OCI-LY7 (cell line): ENCODE measurements at regions not wholly inside any gene's neighbourhood (a gene's known extent, or its start where the extent isn't known, plus 50 kb on each side); places are given as distances from the start of the nearest gene placed in this dataset.

Experiments used
- BruUV-seq: library from RNA; stranded (reverse); fragments of 400-500 nt; replicated peaks from 2 replicates; lab custom pipeline; 2021; lab: Mats Ljungman, UMichigan
- CTCF ChIA-PET: fragments of 300-600 bp; sonication (Branson Sonifier 250); formaldehyde crosslinking; loops from one replicate; lab custom pipeline; 2022; ENCODE audit warnings: antibody characterized with exemption; ENCODE audit not compliant: unreplicated experiment; lab: Charles Lee
- POLR2A ChIA-PET: fragments of 300-600 bp; sonication (Branson Sonifier 250); formaldehyde crosslinking; loops from one replicate; lab custom pipeline; 2022; ENCODE audit warnings: antibody characterized with exemption; lab: Charles Lee
- DNase-seq: peaks from one replicate; pipeline ENCODE4 v3.0.0-alpha.2; 2015; ENCODE audit warnings: low spot score
- H2AFZ ChIP-seq: fragments of 200-600 bp; sonication (generic), shearing (Covaris generic); 2 replicates; pipeline ENCODE4 v1.6.1; 2014; ENCODE audit warnings: mild to moderate bottlenecking, antibody characterized with exemption, low read length, moderate library complexity
- H3K27ac ChIP-seq: fragments of 200-600 bp; sonication (generic); 2 replicates; pipeline ENCODE4 v1.5.1; 2014; ENCODE audit warnings: mixed run types, low read depth, mild to moderate bottlenecking, moderate library complexity, low read length, inconsistent platforms; ENCODE audit not compliant: poor library complexity, severe bottlenecking
- H3K36me3 ChIP-seq: fragments of 200-600 bp; sonication (generic); 2 replicates; pipeline ENCODE4 v1.6.1; 2014; ENCODE audit warnings: mild to moderate bottlenecking, antibody characterized with exemption, low read length, moderate library complexity, mixed read lengths; ENCODE audit not compliant: insufficient read depth
- H3K4me1 ChIP-seq: fragments of 200-600 bp; sonication (generic); 2 replicates; pipeline ENCODE4 v1.5.1; 2014; ENCODE audit warnings: mild to moderate bottlenecking, low read length; ENCODE audit not compliant: insufficient read depth, poor library complexity, severe bottlenecking
- H3K4me2 ChIP-seq: fragments of 200-600 bp; sonication (generic); 2 replicates; pipeline ENCODE4 v1.6.1; 2014; ENCODE audit warnings: mild to moderate bottlenecking, low read length
- H3K4me3 ChIP-seq: fragments of 200-600 bp; sonication (generic); 2 replicates; pipeline ENCODE4 v1.5.1; 2014; ENCODE audit warnings: mild to moderate bottlenecking, low read depth, low read length; ENCODE audit not compliant: poor library complexity, severe bottlenecking
- H3K79me2 ChIP-seq: fragments of 200-600 bp; sonication (generic); 2 replicates; pipeline ENCODE4 v1.6.1; 2016; ENCODE audit warnings: low read depth, mild to moderate bottlenecking, low read length, moderate library complexity, mixed read lengths; ENCODE audit not compliant: insufficient read depth
- H3K9me2 ChIP-seq: fragments of 200-600 bp; sonication (generic); 2 replicates; pipeline ENCODE4 v1.6.1; 2016; ENCODE audit warnings: mild to moderate bottlenecking, low read length, mixed read lengths; ENCODE audit not compliant: insufficient read depth
- H3K9me3 ChIP-seq: fragments of 200-600 bp; sonication (generic); 2 replicates; pipeline ENCODE4 v1.6.1; 2014; ENCODE audit warnings: mild to moderate bottlenecking, mixed run types, low read length, mixed read lengths
- H4K20me1 ChIP-seq: fragments of 200-600 bp; sonication (generic); 2 replicates; pipeline ENCODE4 v1.6.1; 2014; ENCODE audit warnings: mild to moderate bottlenecking, antibody characterized with exemption, low read length, moderate library complexity, mixed read lengths; ENCODE audit not compliant: insufficient read depth
- EZH2phosphoT487 ChIP-seq: fragments of 200-600 bp; sonication (generic); IDR thresholded peaks from 2 replicates; pipeline ENCODE4 v1.6.1; 2018; ENCODE audit warnings: low read depth, borderline replicate concordance, mild to moderate bottlenecking, mixed run types, antibody characterized with exemption, low read length, moderate library complexity, mixed read lengths
- intact Hi-C: fragments of 100-400 bp; cut with micrococcal nuclease; formaldehyde crosslinking; loops from one replicate; pipeline ENCODE4 v1.10.0; 2022; ENCODE audit not compliant: unreplicated experiment
- TF ChIP-seq, protein P1 (sequence below): fragments of 200-600 bp; sonication (generic); conservative IDR thresholded peaks from 2 replicates; pipeline ENCODE4 v1.5.1; 2014; ENCODE audit warnings: mild to moderate bottlenecking, antibody characterized with exemption, low read length, moderate library complexity, mixed read lengths

- CTCF ChIA-PET: no interaction called here
- intact Hi-C loops: no loop called here
Measured at GRCh38 chr21:16811011-16811410, 701.8 kb upstream of the CXADR start.

DNA sequence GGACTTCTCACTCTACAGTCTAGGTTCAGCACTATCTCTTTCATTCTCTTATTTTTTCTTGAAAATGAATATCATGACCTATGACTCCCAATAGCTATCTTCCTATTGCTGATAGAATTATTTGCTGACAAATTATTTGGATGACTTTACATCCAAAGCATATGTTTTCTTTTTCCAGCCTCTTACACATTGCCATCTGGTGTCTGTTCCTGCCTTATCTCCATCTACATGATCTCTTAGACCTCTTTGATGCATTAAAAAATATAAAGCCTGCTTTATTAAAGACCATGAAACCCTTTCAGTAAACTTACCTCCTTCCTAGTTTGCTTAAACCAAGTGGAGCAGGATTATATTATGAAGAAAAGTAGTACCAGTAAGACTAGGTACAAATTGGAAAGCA lies 700.9 kb upstream of the CXADR start:
- intact Hi-C loops: no loop called here
- no peaks in the 10 kb centered on the region for H3K79me2 ChIP-seq
- 0 out of 2 replicates have a peak, but pooled peaks cover 3% of the 10 kb centered on the region for H3K9me2 ChIP-seq
- TF ChIP-seq EZH2phosphoT487: no peak
- TF ChIP-seq, protein P1, sequence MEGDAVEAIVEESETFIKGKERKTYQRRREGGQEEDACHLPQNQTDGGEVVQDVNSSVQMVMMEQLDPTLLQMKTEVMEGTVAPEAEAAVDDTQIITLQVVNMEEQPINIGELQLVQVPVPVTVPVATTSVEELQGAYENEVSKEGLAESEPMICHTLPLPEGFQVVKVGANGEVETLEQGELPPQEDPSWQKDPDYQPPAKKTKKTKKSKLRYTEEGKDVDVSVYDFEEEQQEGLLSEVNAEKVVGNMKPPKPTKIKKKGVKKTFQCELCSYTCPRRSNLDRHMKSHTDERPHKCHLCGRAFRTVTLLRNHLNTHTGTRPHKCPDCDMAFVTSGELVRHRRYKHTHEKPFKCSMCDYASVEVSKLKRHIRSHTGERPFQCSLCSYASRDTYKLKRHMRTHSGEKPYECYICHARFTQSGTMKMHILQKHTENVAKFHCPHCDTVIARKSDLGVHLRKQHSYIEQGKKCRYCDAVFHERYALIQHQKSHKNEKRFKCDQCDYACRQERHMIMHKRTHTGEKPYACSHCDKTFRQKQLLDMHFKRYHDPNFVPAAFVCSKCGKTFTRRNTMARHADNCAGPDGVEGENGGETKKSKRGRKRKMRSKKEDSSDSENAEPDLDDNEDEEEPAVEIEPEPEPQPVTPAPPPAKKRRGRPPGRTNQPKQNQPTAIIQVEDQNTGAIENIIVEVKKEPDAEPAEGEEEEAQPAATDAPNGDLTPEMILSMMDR: no peak
- no peak overlapping the region for H3K27ac ChIP-seq
- ChIA-PET CTCF (no interaction called here), POLR2A (no interaction called here)
- H4K20me1 ChIP-seq: no peaks in the 10 kb centered on the region
- H3K9me3 ChIP-seq: no peaks in the 10 kb centered on the region
- no peaks in the 10 kb centered on the region for H3K36me3 ChIP-seq
- no peak for DNase-seq
- no peaks in the 10 kb centered on the region for H3K4me1 ChIP-seq
- H3K4me2 ChIP-seq: no peak overlapping the region
- no peak overlapping the region for H3K4me3 ChIP-seq
- no TSS peak for BruUV-seq
- no peak overlapping the region for H2AFZ ChIP-seq

More at GRCh38 chr21:16811011-16811410, 701.8 kb upstream of the CXADR start:
- no peak overlapping the region for H3K4me2 ChIP-seq
- BruUV-seq: no TSS peak
- no peak for DNase-seq
- no peaks in the 10 kb centered on the region for H4K20me1 ChIP-seq
- H3K9me3 ChIP-seq: no peaks in the 10 kb centered on the region
- no peak overlapping the region for H3K27ac ChIP-seq
- H2AFZ ChIP-seq: no peak overlapping the region
- H3K36me3 ChIP-seq: no peaks in the 10 kb centered on the region
- TF ChIP-seq, protein P1: no peak
- TF ChIP-seq EZH2phosphoT487: no peak
- H3K4me1 ChIP-seq: no peaks in the 10 kb centered on the region
- 0 out of 2 replicates have a peak, but pooled peaks cover 3% of the 10 kb centered on the region for H3K9me2 ChIP-seq
- no peak overlapping the region for H3K4me3 ChIP-seq
- POLR2A ChIA-PET: interaction anchor here (0.7 kb wide), 1 partner anchor 445 kb away, joined by 3 read pairs; no protein-coding TSS in a partner anchor
- no peaks in the 10 kb centered on the region for H3K79me2 ChIP-seq

- no peak for TF ChIP-seq EZH2phosphoT487
- TF ChIP-seq, protein P1: no peak
- no peaks in the 10 kb centered on the region for H3K4me1 ChIP-seq
- H3K79me2 ChIP-seq: no peaks in the 10 kb centered on the region
- H3K4me3 ChIP-seq: no peak overlapping the region
- ChIA-PET CTCF (no interaction called here), POLR2A (no interaction called here)
- intact Hi-C loops: no loop called here
- H3K9me3 ChIP-seq: no peaks in the 10 kb centered on the region; the same call in 1 of the 2 replicates
- no TSS peak for BruUV-seq
- no peaks in the 10 kb centered on the region for H3K36me3 ChIP-seq
- H3K4me2 ChIP-seq: no peak overlapping the region
- H4K20me1 ChIP-seq: no peaks in the 10 kb centered on the region
- no peak overlapping the region for H3K27ac ChIP-seq
- no peak overlapping the region for H2AFZ ChIP-seq
- 0 out of 2 replicates have a peak, but pooled peaks cover 3% of the 10 kb centered on the region for H3K9me2 ChIP-seq
- no peak for DNase-seq
Measured at GRCh38 chr21:16815243-16815642, 697.6 kb upstream of the CXADR start.
